Gastroesophageal sphincter (tissue), 3 donors: ENCODE measurements at regions not wholly inside any gene's neighbourhood (a gene's known extent, or its start where the extent isn't known, plus 50 kb on each side); places are given as distances from the start of the nearest gene placed in this dataset.

ENCODE experiments used
- CTCF ChIP-seq, 4 experiments: fragments of 200-600 bp in 2 of 4; fragments of 450-650 bp in 2 of 4; sonication (generic) in 1 of 4; IDR thresholded peaks; one replicate each; pipeline ENCODE4 v1.5.1; 2017 to 2019; ENCODE audit warnings: antibody characterized with exemption in 4 of 4, mild to moderate bottlenecking in 2 of 4, moderate library complexity in 2 of 4
- POLR2A ChIP-seq, 2 donors: fragments of 450-650 bp; IDR thresholded peaks; one replicate each; pipeline ENCODE4 v1.6.1; 2017; ENCODE audit warnings: antibody characterized with exemption in 2 of 2, mild to moderate bottlenecking in 2 of 2, moderate library complexity in 1 of 2

- TF ChIP-seq POLR2A (IDR thresholded peaks at IDR 0.05) (no peak), CTCF (IDR thresholded peaks at IDR 0.05) (no peak)
These were observed 380.4 kb upstream of the ZMIZ1 start for GRCh38 chr10:78688230-78688900.
